OCI-LY1 (cell line): ENCODE measurements at regions not wholly inside any gene's neighbourhood (a gene's known extent, or its start where the extent isn't known, plus 50 kb on each side); places are given as distances from the start of the nearest gene placed in this dataset.

Experiments
- H2AFZ ChIP-seq: fragments of 200-600 bp; sonication (generic), shearing (Covaris generic); 2 replicates; pipeline ENCODE4 v1.6.0; 2014; ENCODE audit warnings: antibody characterized with exemption, mild to moderate bottlenecking, low read length
- H3F3A ChIP-seq: fragments of 200-600 bp; sonication (generic), shearing (Covaris generic); 2 replicates; pipeline ENCODE4 v1.6.0; 2014; ENCODE audit warnings: mild to moderate bottlenecking, antibody characterized with exemption, low read length, moderate library complexity; ENCODE audit not compliant: insufficient read depth
- H3K27ac ChIP-seq: fragments of 200-600 bp; sonication (generic); 2 replicates; pipeline ENCODE4 v1.5.1; 2014; ENCODE audit warnings: low read length, mixed run types, mild to moderate bottlenecking, low read depth; ENCODE audit not compliant: poor library complexity, severe bottlenecking
- H3K27me3 ChIP-seq: fragments of 200-600 bp; sonication (generic); 2 replicates; pipeline ENCODE4 v1.6.0; 2014; ENCODE audit warnings: antibody characterized with exemption, mild to moderate bottlenecking, low read length, moderate library complexity; ENCODE audit not compliant: insufficient read depth
- H3K36me3 ChIP-seq: fragments of 200-600 bp; sonication (generic); 2 replicates; pipeline ENCODE4 v1.6.1; 2014; ENCODE audit warnings: mild to moderate bottlenecking, antibody characterized with exemption, low read length, moderate library complexity, mixed read lengths; ENCODE audit not compliant: insufficient read depth
- H3K4me1 ChIP-seq: fragments of 200-600 bp; sonication (generic); 2 replicates; pipeline ENCODE4 v1.5.1; 2014; ENCODE audit warnings: mild to moderate bottlenecking, low read length, moderate library complexity; ENCODE audit not compliant: insufficient read depth, severe bottlenecking
- H3K4me2 ChIP-seq: fragments of 200-600 bp; sonication (generic), shearing (Covaris generic); 2 replicates; pipeline ENCODE4 v1.6.1; 2014; ENCODE audit warnings: low read length
- H3K4me3 ChIP-seq: fragments of 200-600 bp; sonication (generic); 2 replicates; pipeline ENCODE4 v1.5.1; 2014; ENCODE audit warnings: low read length, low read depth, mild to moderate bottlenecking, mixed read lengths; ENCODE audit not compliant: poor library complexity, severe bottlenecking
- H3K79me2 ChIP-seq: fragments of 200-600 bp; shearing (Covaris generic); 2 replicates; pipeline ENCODE4 v1.6.1; 2016; ENCODE audit warnings: mixed run types, low read length, mixed read lengths; ENCODE audit not compliant: insufficient read depth
- H3K9ac ChIP-seq: fragments of 200-600 bp; sonication (generic), shearing (Covaris generic); 2 replicates; pipeline ENCODE4 v1.6.1; 2014; ENCODE audit warnings: mild to moderate bottlenecking, low read length, mixed read lengths
- H3K9me2 ChIP-seq: fragments of 200-600 bp; sonication (generic), shearing (Covaris generic); 2 replicates; pipeline ENCODE4 v1.6.1; 2014; ENCODE audit warnings: low read depth, mild to moderate bottlenecking, low read length, mixed read lengths
- H3K9me3 ChIP-seq: fragments of 200-600 bp; shearing (Covaris generic); 2 replicates; pipeline ENCODE4 v1.6.1; 2014; ENCODE audit warnings: low read length, mixed read lengths
- H4K20me1 ChIP-seq: fragments of 200-600 bp; sonication (generic), shearing (Covaris generic); 2 replicates; pipeline ENCODE4 v1.6.0; 2016; ENCODE audit warnings: mild to moderate bottlenecking, low read length; ENCODE audit not compliant: insufficient read depth
- CTCF ChIP-seq: fragments of 200-600 bp; sonication (generic), shearing (Covaris generic); IDR thresholded peaks from 2 replicates; pipeline ENCODE4 v1.5.1; 2017; ENCODE audit warnings: mild to moderate bottlenecking, antibody characterized with exemption, low read length, moderate library complexity, mixed read lengths
- EZH2 ChIP-seq: fragments of 200-600 bp; sonication (generic), shearing (Covaris generic); IDR thresholded peaks from 2 replicates; pipeline ENCODE4 v1.8.0; 2017; ENCODE audit warnings: borderline replicate concordance, mixed run types, mild to moderate bottlenecking, antibody characterized with exemption, low read length, moderate library complexity, mixed read lengths

GRCh38 chr7:131190146-131190545, 137.5 kb upstream of the MKLN1 start:
- Histone ChIP-seq H3K36me3 (no peaks in the 10 kb centered on the region), H3K4me2 (peak overlapping the region; percentile 22), H3K4me1 (peaks cover 52% of the 10 kb centered on the region), H3K9ac (peak overlapping the region; percentile 11; the same call in 1 of the 2 replicates), H3K4me3 (no peak overlapping the region), H3K27me3 (no peaks in the 10 kb centered on the region), H2AFZ (no peak overlapping the region), H3K9me2 (no peaks in the 10 kb centered on the region), H4K20me1 (no peaks in the 10 kb centered on the region), H3K79me2 (no peaks in the 10 kb centered on the region), H3K9me3 (no peaks in the 10 kb centered on the region), H3F3A (no peaks in the 10 kb centered on the region), H3K27ac (peak overlapping the region; percentile 55)
- TF ChIP-seq EZH2 (no peak), CTCF (no peak)

DNA sequence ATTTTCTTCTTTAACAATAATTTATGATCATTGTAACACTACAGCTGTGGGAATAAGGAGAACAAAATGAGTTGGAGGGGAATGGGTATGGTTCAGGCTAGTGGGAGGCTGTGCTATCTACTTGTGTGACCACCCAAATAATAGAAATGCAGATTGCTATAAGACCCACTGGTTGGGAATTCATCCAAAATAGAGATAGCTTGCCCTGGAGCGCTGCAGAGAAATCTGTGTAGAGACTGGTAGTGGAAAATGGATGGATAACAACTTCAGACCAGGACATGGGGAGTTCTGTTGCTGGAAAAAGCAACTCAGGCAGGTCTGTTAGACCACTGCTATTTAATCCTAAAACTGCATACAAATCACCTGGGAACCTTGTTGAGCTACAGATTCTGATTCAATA, 137.1 kb upstream of the MKLN1 start:
- Histone ChIP-seq H3K27me3 (no peaks in the 10 kb centered on the region), H3K4me2 (no peak overlapping the region), H3K4me3 (no peak overlapping the region), H3K79me2 (no peaks in the 10 kb centered on the region), H2AFZ (no peak overlapping the region), H4K20me1 (no peaks in the 10 kb centered on the region), H3K9me2 (no peaks in the 10 kb centered on the region), H3K27ac (peak overlapping the region; percentile 55), H3K9me3 (no peaks in the 10 kb centered on the region), H3K36me3 (no peaks in the 10 kb centered on the region), H3K9ac (no peak overlapping the region), H3F3A (no peaks in the 10 kb centered on the region), H3K4me1 (peaks cover 52% of the 10 kb centered on the region)
- TF ChIP-seq CTCF (no peak), EZH2 (no peak)

DNA sequence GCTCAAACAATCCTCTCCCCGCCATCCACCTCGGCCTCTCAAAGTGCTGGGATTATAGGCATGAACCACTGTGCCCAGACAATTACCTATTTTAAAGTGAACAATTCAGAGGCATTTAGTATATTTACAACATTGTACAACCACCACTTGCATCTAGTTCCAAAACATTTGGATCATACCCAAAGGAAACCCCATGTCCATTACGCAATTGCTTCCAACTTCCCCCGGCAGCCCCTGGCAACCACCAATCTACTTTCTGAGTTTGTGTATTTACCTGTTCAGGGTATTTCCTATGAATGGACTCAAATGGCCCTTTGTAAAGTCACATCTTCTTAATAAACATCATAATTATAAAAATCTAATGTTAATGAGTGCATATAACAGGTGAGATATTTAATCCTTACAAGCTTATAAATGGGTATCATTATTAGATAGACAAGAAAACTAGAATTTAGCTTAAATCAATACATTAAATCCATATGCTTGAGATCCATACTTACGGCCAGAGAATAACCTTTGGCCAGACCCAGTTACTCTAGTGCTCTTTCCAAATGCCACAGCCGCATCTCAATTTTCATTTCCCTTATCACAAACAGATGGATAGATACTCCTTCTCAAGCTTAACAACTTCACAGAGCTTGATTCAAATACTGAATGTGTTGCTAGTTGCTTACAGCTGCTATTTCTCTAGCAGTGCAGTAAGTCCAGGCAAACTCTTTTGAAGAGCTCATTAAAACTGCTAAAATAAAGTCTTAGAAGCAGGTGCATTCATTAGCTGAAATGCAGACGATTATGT, 133.4 kb upstream of the MKLN1 start:
- Histone ChIP-seq H3K79me2 (no peaks in the 10 kb centered on the region), H3F3A (no peaks in the 10 kb centered on the region), H3K36me3 (no peaks in the 10 kb centered on the region), H3K27ac (peak overlapping the region; percentile 2), H3K27me3 (no peaks in the 10 kb centered on the region), H3K4me3 (no peak overlapping the region), H3K9ac (no peak overlapping the region), H3K4me2 (no peak overlapping the region), H2AFZ (no peak overlapping the region), H3K9me2 (no peaks in the 10 kb centered on the region), H3K9me3 (no peaks in the 10 kb centered on the region), H4K20me1 (no peaks in the 10 kb centered on the region), H3K4me1 (peaks cover 34% of the 10 kb centered on the region)
- TF ChIP-seq CTCF, result no peak
- no peak for TF ChIP-seq EZH2
